Psoas muscle (tissue), 7 donors: ENCODE measurements at regions not wholly inside any gene's neighbourhood (a gene's known extent, or its start where the extent isn't known, plus 50 kb on each side); places are given as distances from the start of the nearest gene placed in this dataset.

Experiments
- ATAC-seq, 4 donors: fragments of 200-7000 bp; cut with Tn5 transposase; one replicate each; pipeline ENCODE4 v1.9.1; 2020; ENCODE audit warnings: moderate library complexity in 3 of 4, mild to moderate bottlenecking in 2 of 4
- DNase-seq, 2 donors: peaks; one replicate each; pipeline ENCODE4 v3.0.0-alpha.2; 2020
- H3K27ac ChIP-seq: fragments of 200-600 bp; one replicate; pipeline ENCODE4 v1.8.0; 2022
- H3K27me3 ChIP-seq, 3 donors: fragments of 200-600 bp in 1 of 3; one replicate each; pipeline versions ENCODE4 v1.6.1 to v1.8.0; 2013 to 2022; ENCODE audit warnings: low read length in 2 of 3, mild to moderate bottlenecking in 2 of 3, moderate library complexity in 1 of 3; ENCODE audit not compliant: insufficient read depth in 3 of 3
- H3K36me3 ChIP-seq, 2 donors: fragments of 200-600 bp in 1 of 2; one replicate each; pipeline versions ENCODE4 v1.6.1 to v1.8.0; 2013 to 2022; ENCODE audit warnings: low read depth in 1 of 2, mild to moderate bottlenecking in 1 of 2, moderate library complexity in 1 of 2; ENCODE audit not compliant: insufficient read depth in 1 of 2
- H3K4me1 ChIP-seq: fragments of 200-600 bp; one replicate; pipeline ENCODE4 v1.8.0; 2022
- H3K4me3 ChIP-seq: fragments of 200-600 bp; one replicate; pipeline ENCODE4 v1.8.0; 2022; ENCODE audit warnings: mild to moderate bottlenecking
- H3K9me3 ChIP-seq: fragments of 200-600 bp; one replicate; pipeline ENCODE4 v1.8.0; 2022
- WGBS, 3 donors: extraction: QIAGEN DNeasy Blood & Tissue Kit; methylation state at CpG; one replicate each; pipeline versions ENCODE4 v1.1.6 to v1.1.7; 2013; 5-methylcytosine and 5-hydroxymethylcytosine counted together
- intact Hi-C, 2 donors: fragments of 100-400 bp; cut with DNase I; formaldehyde crosslinking; loops; one replicate each; pipeline versions ENCODE4 v1.11.0 to v1.14.2; 2022
- TF ChIP-seq, protein P1 (sequence below): fragments of 200-600 bp; IDR thresholded peaks from one replicate; pipeline ENCODE4 v1.8.0; 2022; ENCODE audit warnings: antibody characterized with exemption
- donor health status: healthy with polysubstance abuse.
- donor health status: DM: no; HTN: no; CAD: no; lungs with moderate emphysema.
- donor health status: Bipolar disorder and iron deficiency.
- donor health status: healthy.
- donor health status: DM: yes; HTN: yes; CAD: no.
- donor health status: DM: no; HTN: no; CAD: no.
- donor health status: DM: yes; HTN: yes; CAD: no.

DNA sequence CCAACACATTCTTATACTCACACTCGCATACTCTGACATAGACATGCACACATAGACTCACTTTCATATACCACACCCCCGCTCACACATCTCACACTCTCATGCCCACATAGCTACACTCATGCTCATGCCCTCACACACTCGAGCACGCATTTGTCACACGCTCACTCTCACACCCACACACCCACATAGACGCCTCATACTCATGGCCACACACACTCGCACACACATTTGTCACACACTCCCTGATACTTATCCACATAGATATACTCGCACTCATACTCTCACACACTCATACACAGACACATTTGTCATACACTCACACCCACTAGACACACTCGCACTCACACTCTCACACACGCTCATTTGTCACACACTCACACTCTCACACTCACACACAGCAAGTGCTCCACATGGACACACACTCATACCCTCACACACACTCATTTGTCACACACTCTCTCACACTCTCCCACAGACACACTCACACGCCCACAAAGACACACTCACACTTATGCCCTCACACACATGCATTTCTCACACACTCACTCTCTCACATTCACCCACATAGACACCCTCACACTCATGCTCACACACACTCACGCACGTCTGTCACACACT lies 50.9 kb downstream of the TNP1 start:
- intact Hi-C loops, result loop anchor here in 1 of 2 donors (5.0 kb wide), 2 partner anchors 73 to 107 kb away; no protein-coding TSS in a partner anchor
- no peak overlapping the region for H3K4me3 ChIP-seq
- H3K27me3 ChIP-seq, result no peaks in the 10 kb centered on the region
- peak overlapping the region; percentile 84 for H3K27ac ChIP-seq
- no peaks in the 10 kb centered on the region for H3K9me3 ChIP-seq
- 83 to 92% (median 91%) methylated on average over 13 of the region's 13 CpGs for WGBS, 3 donors
- DNase-seq, result no peak
- ATAC-seq, result no peak
- no peaks in the 10 kb centered on the region for H3K36me3 ChIP-seq
- peaks cover 45% of the 10 kb centered on the region for H3K4me1 ChIP-seq
- TF ChIP-seq, protein P1, sequence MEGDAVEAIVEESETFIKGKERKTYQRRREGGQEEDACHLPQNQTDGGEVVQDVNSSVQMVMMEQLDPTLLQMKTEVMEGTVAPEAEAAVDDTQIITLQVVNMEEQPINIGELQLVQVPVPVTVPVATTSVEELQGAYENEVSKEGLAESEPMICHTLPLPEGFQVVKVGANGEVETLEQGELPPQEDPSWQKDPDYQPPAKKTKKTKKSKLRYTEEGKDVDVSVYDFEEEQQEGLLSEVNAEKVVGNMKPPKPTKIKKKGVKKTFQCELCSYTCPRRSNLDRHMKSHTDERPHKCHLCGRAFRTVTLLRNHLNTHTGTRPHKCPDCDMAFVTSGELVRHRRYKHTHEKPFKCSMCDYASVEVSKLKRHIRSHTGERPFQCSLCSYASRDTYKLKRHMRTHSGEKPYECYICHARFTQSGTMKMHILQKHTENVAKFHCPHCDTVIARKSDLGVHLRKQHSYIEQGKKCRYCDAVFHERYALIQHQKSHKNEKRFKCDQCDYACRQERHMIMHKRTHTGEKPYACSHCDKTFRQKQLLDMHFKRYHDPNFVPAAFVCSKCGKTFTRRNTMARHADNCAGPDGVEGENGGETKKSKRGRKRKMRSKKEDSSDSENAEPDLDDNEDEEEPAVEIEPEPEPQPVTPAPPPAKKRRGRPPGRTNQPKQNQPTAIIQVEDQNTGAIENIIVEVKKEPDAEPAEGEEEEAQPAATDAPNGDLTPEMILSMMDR, result no peak

DNA sequence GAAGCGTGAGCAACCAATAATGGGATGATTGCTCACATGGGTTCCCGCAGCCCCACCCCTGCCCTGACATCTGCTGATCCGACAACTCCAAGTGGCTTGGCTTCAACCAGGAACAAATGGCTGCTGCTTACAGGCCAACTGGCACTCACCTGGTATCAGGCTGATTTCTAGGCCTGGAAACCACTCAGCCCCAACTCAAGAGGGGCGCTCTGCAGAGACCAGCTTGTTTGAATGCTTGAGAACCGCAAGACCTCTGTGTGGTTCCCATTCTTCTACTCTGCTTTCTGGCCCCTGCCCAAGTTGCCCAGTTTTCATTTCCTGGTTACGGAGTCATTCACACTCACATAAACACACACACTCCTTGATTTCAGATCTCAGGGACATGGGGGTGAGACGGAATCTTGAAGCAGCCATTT lies 52.0 kb downstream of the TNP1 start:
- intact Hi-C loops, result loop anchor here (2.0 to 5.0 kb wide), 3 partner anchors 71 to 106 kb away; no protein-coding TSS in a partner anchor
- WGBS, 3 donors, result 19 to 38% (median 24%) methylated on average over 7 of the region's 7 CpGs
- Histone ChIP-seq H3K4me3 (no peak overlapping the region), H3K27me3 (no peaks in the 10 kb centered on the region), H3K36me3 (no peaks in the 10 kb centered on the region), H3K27ac (peak overlapping the region; percentile 84), H3K9me3 (no peaks in the 10 kb centered on the region), H3K4me1 (peaks cover 56% of the 10 kb centered on the region)
- ATAC-seq (peak; percentile 11 to 46 (median 44)), DNase-seq (peak; percentile 61 to 81)
- TF ChIP-seq, protein P1, result no peak

DNA sequence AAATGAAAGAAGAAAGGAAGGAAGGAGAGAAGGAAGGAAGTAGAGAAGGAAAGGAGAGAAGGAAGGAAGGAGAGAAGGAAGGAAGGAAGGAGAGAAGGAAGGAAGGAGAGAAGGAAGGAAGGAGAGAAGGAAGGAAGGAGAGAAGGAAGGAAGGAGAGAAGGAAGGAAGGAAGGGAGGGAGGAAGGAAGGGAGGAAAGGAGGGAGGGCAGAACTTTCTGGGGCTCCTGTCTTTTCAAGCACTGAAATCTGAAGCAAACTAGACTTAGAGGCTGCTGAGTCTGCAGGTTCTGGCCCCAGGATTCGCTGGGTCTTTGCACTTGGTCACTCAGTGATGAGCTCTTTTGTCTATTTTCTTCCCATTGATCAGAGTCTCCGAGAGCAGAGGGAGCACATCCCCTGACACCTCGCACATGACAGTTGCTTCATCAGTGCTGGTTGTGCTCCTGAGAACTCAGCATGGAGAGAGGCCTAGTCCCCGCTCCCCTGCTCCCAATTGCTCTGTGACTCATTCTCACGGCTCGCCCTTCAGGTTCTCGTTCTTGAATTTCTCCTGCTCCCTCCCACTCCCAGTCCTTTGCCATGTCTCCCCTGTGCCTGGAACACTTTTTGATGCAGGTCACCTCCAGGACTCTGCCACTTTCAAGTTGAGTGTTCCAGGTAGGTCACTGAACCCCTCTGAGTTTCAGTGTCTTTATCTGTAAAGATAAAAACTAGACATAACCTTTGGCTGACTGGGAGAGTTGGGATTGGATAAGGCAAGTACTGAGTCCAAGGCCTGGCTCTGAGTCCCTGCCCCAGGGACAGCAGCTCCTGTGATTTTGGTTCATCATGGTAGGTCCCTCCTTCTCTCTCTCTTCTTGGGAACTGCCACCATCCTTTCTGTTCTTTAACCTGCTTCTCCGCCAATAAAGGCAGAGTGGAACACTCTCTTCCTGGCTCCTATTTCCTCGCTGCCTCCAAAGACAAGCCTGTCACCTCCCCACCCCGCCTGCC lies 55.2 kb downstream of the TNP1 start:
- no peaks in the 10 kb centered on the region for H3K9me3 ChIP-seq
- no peaks in the 10 kb centered on the region for H3K36me3 ChIP-seq
- peak overlapping the region; percentile 97 for H3K27ac ChIP-seq
- H3K27me3 ChIP-seq, result no peaks in the 10 kb centered on the region
- intact Hi-C loops, result loop anchor here (1.0 to 5.0 kb wide), 4 partner anchors 78 to 358 kb away; no protein-coding TSS in a partner anchor
- 45 to 82% (median 52%) methylated on average over 10 of the region's 10 CpGs for WGBS, 3 donors
- TF ChIP-seq, protein P1, result no peak
- ATAC-seq (peak; percentile 53 to 69 (median 60)), DNase-seq (peak; percentile 67 to 81)
- peaks cover 79% of the 10 kb centered on the region for H3K4me1 ChIP-seq
- no peak overlapping the region for H3K4me3 ChIP-seq

DNA sequence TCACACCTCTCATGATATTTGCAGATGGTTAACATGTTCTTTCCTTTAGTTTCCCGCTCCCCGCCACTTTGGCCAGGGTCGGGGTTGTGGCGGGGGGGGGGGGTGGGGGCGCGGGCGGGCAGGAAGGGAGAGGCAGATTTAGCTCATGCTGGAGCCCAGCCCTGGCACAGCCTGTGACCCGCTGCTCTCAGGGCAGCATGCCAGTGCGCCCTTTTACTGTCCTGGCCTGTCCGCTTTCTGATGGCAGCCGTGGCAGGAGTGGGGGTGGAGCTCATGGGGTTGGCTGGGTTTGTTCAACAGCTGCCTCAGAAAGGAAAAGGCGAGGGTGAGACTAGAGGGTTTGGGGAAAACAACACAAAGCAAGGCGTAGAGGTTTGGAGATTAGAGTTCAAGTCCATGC lies 56.1 kb downstream of the TNP1 start:
- peak overlapping the region; percentile 97 for H3K27ac ChIP-seq
- DNase-seq (peak; percentile 82 to 91), ATAC-seq (peak; percentile 64 to 71 (median 65))
- 19 to 34% (median 27%) methylated on average over 11 to 13 of the region's 13 CpGs for WGBS, 3 donors
- intact Hi-C loops, result loop anchor here in 1 of 2 donors (1.0 to 5.0 kb wide), 2 partner anchors 109 to 359 kb away; no protein-coding TSS in a partner anchor
- no peak overlapping the region for H3K4me3 ChIP-seq
- no peaks in the 10 kb centered on the region for H3K36me3 ChIP-seq
- TF ChIP-seq, protein P1, result no peak
- H3K4me1 ChIP-seq, result peaks cover 85% of the 10 kb centered on the region
- H3K27me3 ChIP-seq, result no peaks in the 10 kb centered on the region
- H3K9me3 ChIP-seq, result no peaks in the 10 kb centered on the region
